Osteoblast (primary cell): ENCODE measurements at regions not wholly inside any gene's neighbourhood (a gene's known extent, or its start where the extent isn't known, plus 50 kb on each side); places are given as distances from the start of the nearest gene placed in this dataset.
A peak's percentile ranks its signal among the peaks of the same experiment; 100 is the strongest.

ENCODE experiments used
- DNase-seq: peaks from one replicate; pipeline ENCODE4 v3.0.0; 2011; ENCODE audit warnings: low spot score, mixed read lengths; ENCODE audit not compliant: insufficient read length; ENCODE audit errors: missing footprints
- H2AFZ ChIP-seq: 2 replicates; pipeline ENCODE4 v1.6.0; 2011; ENCODE audit warnings: mild to moderate bottlenecking, low read length
- H3K27ac ChIP-seq: 2 replicates; pipeline ENCODE4 v1.5.1; 2011; ENCODE audit warnings: mild to moderate bottlenecking, low read depth, low read length, moderate library complexity
- H3K27me3 ChIP-seq: 2 replicates; pipeline ENCODE4 v1.6.0; 2012; ENCODE audit warnings: mild to moderate bottlenecking, control low read depth, inconsistent platforms, low read length, moderate library complexity; ENCODE audit not compliant: insufficient read depth
- H3K36me3 ChIP-seq: 2 replicates; pipeline ENCODE4 v1.5.1; 2011; ENCODE audit warnings: mild to moderate bottlenecking, low read length, control low read depth, moderate library complexity; ENCODE audit not compliant: insufficient read depth
- H3K4me1 ChIP-seq: 2 replicates; pipeline ENCODE4 v1.5.1; 2011; ENCODE audit warnings: mild to moderate bottlenecking, low read length, control low read depth, moderate library complexity; ENCODE audit not compliant: insufficient read depth
- H3K4me2 ChIP-seq: 2 replicates; pipeline ENCODE4 v1.6.0; 2011; ENCODE audit warnings: mild to moderate bottlenecking, low read length; ENCODE audit not compliant: insufficient read depth
- H3K4me3 ChIP-seq: fragments of 200-600 bp; sonication (generic); 3 replicates; pipeline ENCODE4 v1.5.1; 2012; ENCODE audit warnings: mild to moderate bottlenecking, low read length, inconsistent platforms; ENCODE audit not compliant: insufficient read depth
- H3K79me2 ChIP-seq: 2 replicates; pipeline ENCODE4 v1.6.0; 2012; ENCODE audit warnings: mild to moderate bottlenecking, low read length, control low read depth, inconsistent platforms; ENCODE audit not compliant: insufficient read depth
- H3K9me3 ChIP-seq: 2 replicates; pipeline ENCODE4 v1.5.1; 2011; ENCODE audit warnings: low read depth, low read length, control low read depth
- H4K20me1 ChIP-seq: 2 replicates; pipeline ENCODE4 v1.6.0; 2012; ENCODE audit warnings: mild to moderate bottlenecking, low read length, control low read depth; ENCODE audit not compliant: insufficient read depth
- TF ChIP-seq, protein P1 (sequence below): IDR thresholded peaks from 2 replicates; pipeline ENCODE4 v1.5.1; 2011; ENCODE audit warnings: mild to moderate bottlenecking, low read depth, low read length, moderate library complexity; ENCODE audit errors: extremely low read depth

DNA sequence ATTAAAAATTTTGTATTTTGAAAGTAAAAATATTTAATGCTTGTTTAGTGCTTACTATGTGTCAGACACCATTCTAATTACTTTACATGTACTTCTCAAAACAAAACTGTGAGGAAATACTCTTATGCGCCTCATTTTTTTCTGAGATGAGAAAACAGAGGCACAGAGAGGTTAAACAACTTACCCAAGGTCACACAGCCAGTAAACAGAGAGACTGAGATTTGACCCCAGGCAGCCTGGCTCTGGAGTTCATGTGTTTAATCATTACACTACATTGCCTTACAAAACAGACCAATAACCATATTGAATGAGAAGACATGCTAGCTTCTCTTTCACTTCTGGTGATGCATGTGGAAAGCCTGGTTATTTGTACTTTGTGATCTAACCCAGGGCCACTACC lies 86.3 kb downstream of the IGSF1 start:
- H3K79me2 ChIP-seq: no peaks in the 10 kb centered on the region
- H3K27ac ChIP-seq: no peak overlapping the region
- TF ChIP-seq, protein P1, sequence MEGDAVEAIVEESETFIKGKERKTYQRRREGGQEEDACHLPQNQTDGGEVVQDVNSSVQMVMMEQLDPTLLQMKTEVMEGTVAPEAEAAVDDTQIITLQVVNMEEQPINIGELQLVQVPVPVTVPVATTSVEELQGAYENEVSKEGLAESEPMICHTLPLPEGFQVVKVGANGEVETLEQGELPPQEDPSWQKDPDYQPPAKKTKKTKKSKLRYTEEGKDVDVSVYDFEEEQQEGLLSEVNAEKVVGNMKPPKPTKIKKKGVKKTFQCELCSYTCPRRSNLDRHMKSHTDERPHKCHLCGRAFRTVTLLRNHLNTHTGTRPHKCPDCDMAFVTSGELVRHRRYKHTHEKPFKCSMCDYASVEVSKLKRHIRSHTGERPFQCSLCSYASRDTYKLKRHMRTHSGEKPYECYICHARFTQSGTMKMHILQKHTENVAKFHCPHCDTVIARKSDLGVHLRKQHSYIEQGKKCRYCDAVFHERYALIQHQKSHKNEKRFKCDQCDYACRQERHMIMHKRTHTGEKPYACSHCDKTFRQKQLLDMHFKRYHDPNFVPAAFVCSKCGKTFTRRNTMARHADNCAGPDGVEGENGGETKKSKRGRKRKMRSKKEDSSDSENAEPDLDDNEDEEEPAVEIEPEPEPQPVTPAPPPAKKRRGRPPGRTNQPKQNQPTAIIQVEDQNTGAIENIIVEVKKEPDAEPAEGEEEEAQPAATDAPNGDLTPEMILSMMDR: no peak
- no peaks in the 10 kb centered on the region for H3K36me3 ChIP-seq
- no peaks in the 10 kb centered on the region for H3K27me3 ChIP-seq
- no peak overlapping the region for H3K4me2 ChIP-seq
- H3K4me1 ChIP-seq: no peaks in the 10 kb centered on the region
- no peak for DNase-seq
- H3K9me3 ChIP-seq: no peaks in the 10 kb centered on the region
- no peak overlapping the region for H3K4me3 ChIP-seq
- H2AFZ ChIP-seq: no peak overlapping the region
- H4K20me1 ChIP-seq: no peaks in the 10 kb centered on the region

DNA sequence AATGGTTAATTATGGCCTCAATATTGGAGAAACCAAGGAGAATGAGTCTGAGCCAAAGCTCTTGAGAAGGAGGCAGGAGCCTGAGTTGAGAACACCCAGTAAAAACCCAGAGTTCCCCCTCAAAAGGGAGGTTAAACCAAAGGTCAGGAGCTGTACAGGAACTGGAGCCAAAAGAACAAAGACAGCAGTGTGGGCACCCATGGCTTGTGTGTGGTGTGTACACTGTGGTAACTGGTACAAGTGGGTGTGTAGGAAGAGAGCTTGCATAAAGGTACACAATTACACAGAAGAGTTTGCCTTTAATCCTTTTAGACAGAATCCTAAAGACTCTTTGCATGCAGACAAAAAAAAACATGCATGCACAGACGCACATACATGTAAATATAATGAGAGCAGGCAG lies 87.1 kb downstream of the IGSF1 start:
- no peak for DNase-seq
- Histone ChIP-seq H3K79me2 (no peaks in the 10 kb centered on the region), H3K9me3 (no peaks in the 10 kb centered on the region), H2AFZ (no peak overlapping the region), H3K27ac (no peak overlapping the region), H3K4me1 (no peaks in the 10 kb centered on the region), H3K4me2 (no peak overlapping the region), H3K4me3 (no peak overlapping the region), H4K20me1 (no peaks in the 10 kb centered on the region), H3K27me3 (no peaks in the 10 kb centered on the region), H3K36me3 (no peaks in the 10 kb centered on the region)
- TF ChIP-seq, protein P1: no peak

DNA sequence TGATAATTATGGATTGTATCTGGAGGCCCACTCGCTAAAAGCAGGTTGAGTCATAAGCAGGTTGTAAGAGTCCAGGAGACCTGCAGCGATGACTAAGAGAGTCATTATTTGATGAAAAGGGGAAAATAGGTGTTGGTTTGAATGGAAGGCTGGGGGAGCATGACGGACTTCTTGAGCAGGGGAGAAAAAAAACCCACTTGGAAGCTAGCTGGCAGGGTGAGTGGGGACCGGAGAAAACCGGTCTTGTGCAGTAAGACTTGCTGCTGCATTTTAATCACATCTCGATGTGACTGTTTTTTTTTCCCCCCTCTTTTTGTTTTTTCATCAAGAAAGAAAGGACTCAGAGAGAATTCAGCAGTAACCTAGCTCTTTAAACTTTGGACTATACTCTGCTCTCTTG lies 90.0 kb downstream of the IGSF1 start:
- H3K36me3 ChIP-seq: no peaks in the 10 kb centered on the region

DNA sequence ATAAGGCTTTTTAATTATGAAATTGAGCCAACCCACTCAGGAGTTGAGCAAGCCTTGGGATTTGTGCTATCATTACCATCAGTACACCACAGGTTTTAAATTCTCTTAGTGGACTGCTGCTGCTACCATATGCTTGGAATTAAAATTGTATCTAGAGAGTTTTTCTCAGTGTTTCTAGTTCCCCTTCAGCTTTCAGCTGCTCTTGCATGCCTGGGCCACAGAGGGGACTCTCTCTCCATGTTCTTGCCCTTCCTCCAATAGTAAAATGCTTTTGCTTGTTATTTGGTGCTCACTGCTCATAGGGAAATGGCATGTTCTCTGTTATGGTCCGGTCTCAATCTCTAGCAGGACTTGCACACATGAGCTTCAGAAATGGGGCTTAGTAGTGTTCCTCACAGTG lies 101.9 kb downstream of the IGSF1 start:
- Histone ChIP-seq H2AFZ (no peak overlapping the region), H3K27me3 (peaks cover 5% of the 10 kb centered on the region)
- TF ChIP-seq, protein P1: no peak

More for the DNA sequence above, 90.0 kb downstream of the IGSF1 start:
- TF ChIP-seq, protein P1: no peak
- H3K4me2 ChIP-seq: no peak overlapping the region
- no peaks in the 10 kb centered on the region for H3K4me1 ChIP-seq
- no peaks in the 10 kb centered on the region for H3K79me2 ChIP-seq
- H3K4me3 ChIP-seq: no peak overlapping the region
- no peak overlapping the region for H2AFZ ChIP-seq
- peak; percentile 22 for DNase-seq
- no peak overlapping the region for H3K27ac ChIP-seq
- no peaks in the 10 kb centered on the region for H4K20me1 ChIP-seq
- H3K9me3 ChIP-seq: no peaks in the 10 kb centered on the region
- no peaks in the 10 kb centered on the region for H3K27me3 ChIP-seq

More for the DNA sequence above, 101.9 kb downstream of the IGSF1 start:
- Histone ChIP-seq H3K9me3 (no peaks in the 10 kb centered on the region), H3K4me2 (no peak overlapping the region), H3K79me2 (no peaks in the 10 kb centered on the region), H4K20me1 (no peaks in the 10 kb centered on the region), H3K4me3 (no peak overlapping the region), H3K4me1 (no peaks in the 10 kb centered on the region), H3K36me3 (no peaks in the 10 kb centered on the region), H3K27ac (no peak overlapping the region)
- DNase-seq: no peak
